ENCODE measurements at regions not wholly inside any gene's neighbourhood (a gene's known extent, or its start where the extent isn't known, plus 50 kb on each side); places are given as distances from the start of the nearest gene placed in this dataset.

DNA sequence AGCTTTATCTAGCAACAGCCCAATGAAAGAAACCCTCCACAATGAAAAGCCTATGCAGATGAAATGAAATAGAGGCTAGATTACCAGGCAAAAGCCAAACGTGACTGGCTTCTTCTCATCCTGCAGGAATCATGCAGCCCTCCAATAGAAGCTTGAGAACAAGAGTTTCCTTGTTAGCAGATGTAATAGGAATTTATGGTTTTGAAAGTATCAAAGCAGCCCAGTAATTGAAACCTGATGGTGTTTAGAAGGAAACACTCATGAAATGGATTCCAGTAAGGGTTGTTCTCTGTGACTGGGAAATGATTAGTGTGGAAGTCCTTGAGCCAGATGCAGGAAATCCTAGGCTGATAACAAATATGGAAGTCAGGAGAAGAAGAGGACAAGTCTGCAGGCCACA, 320.3 kb upstream of the TSPY4 start:
- Histone ChIP-seq H3K27ac (no peak overlapping the region), H3K9me3 (no peaks in the 10 kb centered on the region), H3K27me3 (no peaks in the 10 kb centered on the region), H3K4me3 (no peak overlapping the region), H3K36me3 (no peaks in the 10 kb centered on the region), H3K4me1 (no peaks in the 10 kb centered on the region)
- no peak for ATAC-seq
- 3 to 19% methylated on average over 1 of the region's 1 CpG; no CpG with 5 or more reads in 2 of the 4 donors for WGBS, 4 donors
- TF ChIP-seq POLR2A (IDR thresholded peaks at IDR 0.05) = no peak
- TF ChIP-seq, protein P1, sequence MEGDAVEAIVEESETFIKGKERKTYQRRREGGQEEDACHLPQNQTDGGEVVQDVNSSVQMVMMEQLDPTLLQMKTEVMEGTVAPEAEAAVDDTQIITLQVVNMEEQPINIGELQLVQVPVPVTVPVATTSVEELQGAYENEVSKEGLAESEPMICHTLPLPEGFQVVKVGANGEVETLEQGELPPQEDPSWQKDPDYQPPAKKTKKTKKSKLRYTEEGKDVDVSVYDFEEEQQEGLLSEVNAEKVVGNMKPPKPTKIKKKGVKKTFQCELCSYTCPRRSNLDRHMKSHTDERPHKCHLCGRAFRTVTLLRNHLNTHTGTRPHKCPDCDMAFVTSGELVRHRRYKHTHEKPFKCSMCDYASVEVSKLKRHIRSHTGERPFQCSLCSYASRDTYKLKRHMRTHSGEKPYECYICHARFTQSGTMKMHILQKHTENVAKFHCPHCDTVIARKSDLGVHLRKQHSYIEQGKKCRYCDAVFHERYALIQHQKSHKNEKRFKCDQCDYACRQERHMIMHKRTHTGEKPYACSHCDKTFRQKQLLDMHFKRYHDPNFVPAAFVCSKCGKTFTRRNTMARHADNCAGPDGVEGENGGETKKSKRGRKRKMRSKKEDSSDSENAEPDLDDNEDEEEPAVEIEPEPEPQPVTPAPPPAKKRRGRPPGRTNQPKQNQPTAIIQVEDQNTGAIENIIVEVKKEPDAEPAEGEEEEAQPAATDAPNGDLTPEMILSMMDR (IDR thresholded peaks at IDR 0.05) = no peak
- intact Hi-C loops (cut with DNase I) = no loop called here
- DNase-seq = no peak

DNA sequence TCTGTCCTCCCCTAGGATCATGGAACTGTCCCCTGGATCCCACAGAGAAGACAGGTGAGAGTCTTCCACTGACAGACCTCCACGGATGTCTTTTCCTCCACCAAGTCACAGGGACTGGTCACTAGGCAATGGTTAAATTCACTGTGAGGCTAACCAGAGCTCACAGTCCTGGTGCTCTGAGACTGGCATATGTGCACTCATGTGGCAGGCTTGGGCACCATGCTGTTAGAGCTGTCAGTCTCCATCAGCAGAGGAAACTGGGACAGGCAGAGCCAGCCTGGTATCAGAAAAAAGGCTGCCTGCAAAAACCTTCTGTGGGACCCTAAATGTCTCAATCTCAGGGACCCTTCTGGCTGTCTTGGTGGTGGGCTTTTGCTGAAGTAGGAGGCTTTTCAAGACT, 318.9 kb upstream of the TSPY4 start:
- no peak for TF ChIP-seq POLR2A (IDR thresholded peaks at IDR 0.05)
- TF ChIP-seq, protein P1 (IDR thresholded peaks at IDR 0.05) = no peak
- no peak for DNase-seq
- H3K27me3 ChIP-seq = no peaks in the 10 kb centered on the region
- no peaks in the 10 kb centered on the region for H3K9me3 ChIP-seq
- ATAC-seq = no peak
- H3K4me1 ChIP-seq = no peaks in the 10 kb centered on the region
- intact Hi-C loops (cut with DNase I) = no loop called here
- no peaks in the 10 kb centered on the region for H3K36me3 ChIP-seq
- H3K27ac ChIP-seq = no peak overlapping the region
- no peak overlapping the region for H3K4me3 ChIP-seq
- whole genome bisulfite sequencing, 4 donors = 27 to 48% methylated on average over 1 of the region's 1 CpG; no CpG with 5 or more reads in 2 of the 4 donors

DNA sequence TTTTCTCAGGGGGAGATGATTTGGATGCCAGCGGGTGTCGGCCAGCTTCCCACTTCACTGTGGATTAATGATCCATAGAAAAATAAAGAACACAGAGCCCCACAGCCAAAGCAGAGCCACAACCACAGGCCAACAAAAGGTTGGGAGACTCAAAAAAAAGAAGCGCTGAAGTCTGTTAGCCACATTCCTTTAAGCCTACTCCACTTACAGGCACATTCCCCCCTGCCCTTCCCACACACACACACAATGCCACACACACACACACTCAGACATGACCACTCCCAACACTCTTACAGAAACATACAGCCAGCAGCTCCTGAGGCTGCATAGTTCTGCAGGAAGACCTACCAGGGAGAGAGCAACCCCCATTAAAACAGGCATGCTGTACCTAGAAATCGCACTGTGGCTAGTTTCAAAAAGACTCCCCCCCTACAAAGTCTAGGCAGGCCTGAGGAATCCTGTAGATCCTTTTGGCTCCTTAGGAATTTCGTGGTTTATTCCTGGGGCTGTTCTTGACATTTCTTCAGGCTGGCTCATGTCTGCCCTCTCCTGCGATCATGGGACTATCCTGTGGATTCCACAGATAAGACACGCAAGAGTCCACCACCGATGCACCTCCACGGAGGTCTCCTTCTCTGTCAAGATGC, 309.4 kb upstream of the TSPY4 start:
- Histone ChIP-seq H3K27ac (no peak overlapping the region), H3K9me3 (no peaks in the 10 kb centered on the region), H3K4me3 (no peak overlapping the region), H3K36me3 (no peaks in the 10 kb centered on the region), H3K27me3 (no peaks in the 10 kb centered on the region), H3K4me1 (no peaks in the 10 kb centered on the region)
- no peak for TF ChIP-seq POLR2A (IDR thresholded peaks at IDR 0.05)
- TF ChIP-seq, protein P1 (IDR thresholded peaks at IDR 0.05) = no peak
- ATAC-seq (no peak), DNase-seq (no peak)
- intact Hi-C loops (cut with DNase I) = no loop called here
- 73 to 77% methylated on average over 9 of the region's 9 CpGs; no CpG with 5 or more reads in 2 of the 4 donors for WGBS, 4 donors

DNA sequence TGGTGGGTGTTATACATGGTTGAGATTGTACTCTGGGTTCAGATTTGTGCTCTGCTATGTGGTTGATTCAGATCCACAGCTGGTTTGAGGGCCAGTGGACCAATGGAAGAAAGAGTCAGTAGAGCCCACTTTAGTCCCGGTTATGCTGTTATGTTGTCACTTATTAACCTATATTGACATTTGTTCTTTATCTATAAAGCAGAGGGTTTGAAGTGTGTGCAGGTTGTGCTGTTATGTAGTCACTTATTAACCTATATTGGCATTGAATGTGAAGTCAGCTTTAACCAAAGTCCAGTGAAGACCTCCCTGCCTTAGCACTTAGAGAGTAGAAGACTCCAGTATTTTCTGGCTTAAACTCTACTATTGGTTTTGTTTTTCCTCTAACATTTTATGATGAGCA, 307.3 kb upstream of the TSPY4 start:
- no peak for DNase-seq
- ATAC-seq = no peak
- intact Hi-C loops (cut with DNase I) = no loop called here
- Histone ChIP-seq H3K4me3 (no peak overlapping the region), H3K9me3 (no peaks in the 10 kb centered on the region), H3K27me3 (no peaks in the 10 kb centered on the region), H3K36me3 (no peaks in the 10 kb centered on the region), H3K27ac (no peak overlapping the region), H3K4me1 (no peaks in the 10 kb centered on the region)
- 34 to 71% methylated on average over 1 of the region's 1 CpG; no CpG with 5 or more reads in 2 of the 4 donors for WGBS, 4 donors
- no peak for TF ChIP-seq POLR2A (IDR thresholded peaks at IDR 0.05)
- TF ChIP-seq, protein P1 (IDR thresholded peaks at IDR 0.05) = no peak

Data from heart left ventricle (tissue), 16 donors.